ENCODE measurements at regions not wholly inside any gene's neighbourhood (a gene's known extent, or its start where the extent isn't known, plus 50 kb on each side); places are given as distances from the start of the nearest gene placed in this dataset.
A peak's percentile ranks its signal among the peaks of the same experiment; 100 is the strongest.

DNA sequence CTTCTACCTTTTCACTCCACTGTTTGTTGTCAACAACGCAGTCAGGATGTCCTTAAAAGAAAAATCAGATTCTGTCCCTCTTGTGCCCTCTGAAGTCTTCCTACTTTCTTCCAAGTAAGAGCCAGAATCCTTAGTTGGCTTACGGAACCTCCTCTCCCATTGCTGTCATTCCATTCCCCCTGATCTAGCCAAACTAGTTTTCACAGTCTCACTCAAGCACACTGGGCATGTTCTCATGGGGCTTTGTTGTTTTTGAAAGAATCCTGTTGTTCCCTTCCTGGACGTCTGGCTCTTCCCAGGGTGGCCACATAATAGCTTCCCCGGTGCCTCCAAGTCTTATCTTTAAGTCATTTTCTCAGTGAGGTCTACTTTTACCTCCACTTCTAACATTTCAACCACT lies 158.6 kb upstream of the ELAC2 start:
- H3K36me3 ChIP-seq (ENCODE audit: control insufficient read depth in 2 of 4, insufficient read depth in 4 of 4, low read length in 3 of 4), result no peaks in the 10 kb centered on the region
- H3K79me2 ChIP-seq (ENCODE audit: control insufficient read depth in 1 of 2, insufficient read depth in 2 of 2, low read length in 2 of 2), result no peaks in the 10 kb centered on the region
- H3K56ac ChIP-seq (replicated peaks; ENCODE audit: insufficient read length, low read depth, low read length), result no peak overlapping the region
- peak overlapping the region in 1 of 2 experiments; percentile 4; a peak in 1 of 4 replicates for H3K4me2 ChIP-seq (ENCODE audit: insufficient read depth in 1 of 2, low read depth in 2 of 2, low read length in 2 of 2)
- no peaks in the 10 kb centered on the region for H3K79me1 ChIP-seq (ENCODE audit: low read depth, low read length)
- H4K5ac ChIP-seq (ENCODE audit: insufficient read length, low read depth, low read length), result no peak overlapping the region
- no peaks in the 10 kb centered on the region for H3K4me1 ChIP-seq (replicated peaks in 1 of 4; ENCODE audit: control insufficient read depth in 3 of 4, insufficient read depth in 4 of 4, low read length in 3 of 4)
- peaks cover 12 to 24% of the 10 kb centered on the region in 2 experiments; a peak in 3 of 4 replicates for H3K9me3 ChIP-seq (ENCODE audit: insufficient read depth in 2 of 2, low read depth in 1 of 2, low read length in 1 of 2)
- H3K14ac ChIP-seq (ENCODE audit: insufficient read length), result no peak overlapping the region
- no peak for DNase-seq (ENCODE audit: low read depth in 1 of 2, low spot score in 2 of 2)
- H2AK5ac ChIP-seq (ENCODE audit: low read depth, low read length), result no peak overlapping the region
- no peak overlapping the region for H4K8ac ChIP-seq (ENCODE audit: extremely low read depth, insufficient read depth, low read length)
- H3K9ac ChIP-seq (replicated peaks in 1 of 4; ENCODE audit: extremely low read depth in 1 of 4, low read depth in 3 of 4, low read length in 3 of 4), result no peak overlapping the region
- H3K23me2 ChIP-seq (ENCODE audit: low read depth, low read length), result no peaks in the 10 kb centered on the region
- no peak overlapping the region for H2BK15ac ChIP-seq (ENCODE audit: low read length)
- no peak for FAIRE-seq
- H3K27ac ChIP-seq (ENCODE audit: low read depth, low read length), result no peak overlapping the region
- H4K20me1 ChIP-seq (replicated peaks in 1 of 2; ENCODE audit: control insufficient read depth in 1 of 2, insufficient read depth in 2 of 2, low read length in 2 of 2), result no peaks in the 10 kb centered on the region
- no peak overlapping the region for H2BK20ac ChIP-seq (ENCODE audit: low read length)
- CTCF ChIA-PET (ENCODE audit: partially characterized antibody), result interaction anchor here (1.1 kb wide), 1 partner anchor 17 kb away, joined by 3 read pairs; no protein-coding TSS in a partner anchor
- 0 out of 2 replicates have a peak overlapping the region, but pooled peaks have one; percentile 2 for H2AFZ ChIP-seq (ENCODE audit: low read length)
- H3K27me3 ChIP-seq (replicated peaks in 1 of 4; ENCODE audit: control insufficient read depth in 3 of 4, extremely low read depth in 1 of 4, insufficient read depth in 3 of 4, low read length in 3 of 4), result no peaks in the 10 kb centered on the region
- no peak overlapping the region for H4K91ac ChIP-seq (replicated peaks; ENCODE audit: insufficient read length, low read length)
- H3K4ac ChIP-seq (replicated peaks; ENCODE audit: insufficient read length, low read depth, low read length), result no peak overlapping the region
- POLR2A ChIA-PET (ENCODE audit: partially characterized antibody), result no interaction called here
- H2BK12ac ChIP-seq (ENCODE audit: low read depth, low read length), result no peak overlapping the region
- H3K4me3 ChIP-seq (ENCODE audit: extremely low read depth in 1 of 4, insufficient read depth in 2 of 4, low read depth in 3 of 4, low read length in 4 of 4), result no peak overlapping the region
- no peak overlapping the region for H3K18ac ChIP-seq (ENCODE audit: extremely low read depth, low read length)
- H2BK120ac ChIP-seq (replicated peaks; ENCODE audit: low read depth, low read length), result no peak overlapping the region
- no peak overlapping the region for H2BK5ac ChIP-seq (ENCODE audit: low read depth, low read length)
- WGBS, 2 experiments (ENCODE audit: extremely low coverage in 1 of 2, insufficient coverage in 1 of 2, insufficient read length in 1 of 2, insufficient replicate concordance in 2 of 2, low coverage in 1 of 2, low lambda C conversion rate in 2 of 2, missing lambda C conversion rate in 1 of 2), result 64% methylated on average over 4 of the region's 4 CpGs; no CpG with 5 or more reads in 1 of the 2 experiments
- no peak overlapping the region for H3K23ac ChIP-seq (ENCODE audit: insufficient read length)
- TF ChIP-seq SIRT6 (IDR thresholded peaks at IDR 0.05; ENCODE audit: low read length) (no peak), PHF8 (conservative IDR thresholded peaks at IDR 0.05; ENCODE audit: low read depth, low read length) (no peak), JUND (IDR thresholded peaks at IDR 0.05; ENCODE audit: low read length) (no peak), NANOG (IDR thresholded peaks at IDR 0.05; ENCODE audit: insufficient read depth, low read depth, low read length, poor library complexity, severe bottlenecking) (no peak), HDAC2 (IDR thresholded peaks at IDR 0.05; ENCODE audit: borderline replicate concordance in 1 of 2, low read depth in 2 of 2, low read length in 2 of 2) (no peak), KDM4A (IDR thresholded peaks at IDR 0.05; ENCODE audit: low read depth, low read length, severe bottlenecking) (no peak), CHD2 (IDR thresholded peaks at IDR 0.05; ENCODE audit: low read length) (no peak), SP1 (IDR thresholded peaks at IDR 0.05; ENCODE audit: low read depth, low read length) (no peak), TAF1 (IDR thresholded peaks at IDR 0.05; ENCODE audit: low read depth, low read length) (no peak), RAD21 (IDR thresholded peaks at IDR 0.05 in 1 of 2, conservative IDR thresholded peaks at IDR 0.05 in 1 of 2; ENCODE audit: low read depth in 2 of 2, low read length in 2 of 2) (no peak), SP4 (IDR thresholded peaks at IDR 0.05; ENCODE audit: low read length) (no peak), SP2 (IDR thresholded peaks at IDR 0.05; ENCODE audit: low read length) (no peak), TBP (IDR thresholded peaks at IDR 0.05; ENCODE audit: low read depth, low read length) (no peak)
- TF ChIP-seq, protein P1, sequence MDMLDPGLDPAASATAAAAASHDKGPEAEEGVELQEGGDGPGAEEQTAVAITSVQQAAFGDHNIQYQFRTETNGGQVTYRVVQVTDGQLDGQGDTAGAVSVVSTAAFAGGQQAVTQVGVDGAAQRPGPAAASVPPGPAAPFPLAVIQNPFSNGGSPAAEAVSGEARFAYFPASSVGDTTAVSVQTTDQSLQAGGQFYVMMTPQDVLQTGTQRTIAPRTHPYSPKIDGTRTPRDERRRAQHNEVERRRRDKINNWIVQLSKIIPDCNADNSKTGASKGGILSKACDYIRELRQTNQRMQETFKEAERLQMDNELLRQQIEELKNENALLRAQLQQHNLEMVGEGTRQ (IDR thresholded peaks at IDR 0.05; ENCODE audit: low read length), result no peak
